ENCODE measurements at regions not wholly inside any gene's neighbourhood (a gene's known extent, or its start where the extent isn't known, plus 50 kb on each side); places are given as distances from the start of the nearest gene placed in this dataset.
A peak's percentile ranks its signal among the peaks of the same experiment; 100 is the strongest.

DNA sequence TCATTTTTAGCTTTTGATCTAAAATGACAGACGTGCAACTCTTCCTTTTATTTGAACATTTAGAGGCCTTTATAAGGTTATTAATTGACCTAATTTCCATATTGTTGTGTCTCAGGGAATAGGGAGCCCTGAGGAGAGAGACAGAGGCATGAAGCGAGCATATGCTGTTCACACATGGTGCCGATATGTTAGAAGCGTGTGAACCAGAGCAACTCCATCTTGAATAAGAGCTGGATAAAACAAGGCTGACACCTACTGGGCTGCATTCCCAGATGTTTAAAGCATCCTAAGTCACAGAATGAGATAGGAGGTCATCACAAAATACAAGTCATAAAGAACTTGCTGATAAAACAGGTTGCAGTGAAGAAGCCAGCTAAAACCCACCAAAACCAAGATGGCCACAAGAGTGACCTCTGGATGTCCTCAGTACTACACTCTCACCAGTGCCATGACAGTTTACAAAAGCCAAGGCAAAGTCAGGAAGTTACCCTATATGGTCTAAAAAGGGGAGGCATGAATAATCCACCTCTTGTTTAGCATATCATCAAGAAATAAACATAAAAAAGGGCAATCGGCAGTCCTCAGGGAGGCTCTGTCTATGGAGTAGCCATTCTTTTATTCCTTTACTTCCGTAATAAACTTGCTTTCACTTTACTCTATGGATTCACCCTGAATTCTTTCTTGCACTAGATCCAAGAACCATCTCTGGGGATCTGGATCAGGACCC lies 80.1 kb downstream of the SEC61G start:
- WGBS, 2 donors = 78 to 79% methylated on average over 6 of the region's 6 CpGs
- intact Hi-C loops (cut with DNase I) = no loop called here

DNA sequence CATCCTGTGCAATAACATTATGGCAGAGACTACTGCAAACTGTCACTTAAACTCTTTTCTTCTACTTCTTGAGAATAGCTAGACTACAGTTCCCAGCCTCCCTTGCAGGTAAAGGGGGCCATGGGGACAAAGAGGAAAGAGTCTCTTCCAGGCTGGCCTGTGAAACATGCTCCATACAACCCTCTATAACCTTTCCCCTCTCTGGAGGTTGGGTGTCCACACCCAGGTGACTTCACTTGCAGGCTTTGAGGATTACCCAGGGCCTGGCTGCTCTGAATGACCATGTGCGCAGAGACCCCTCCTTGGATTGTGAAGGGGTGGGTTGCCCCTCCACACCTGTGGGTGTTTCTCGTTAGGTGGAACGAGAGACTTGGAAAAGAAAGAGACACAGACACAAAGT lies 84.1 kb downstream of the SEC61G start:
- intact Hi-C loops (cut with DNase I) = no loop called here
- TF ChIP-seq POLR2A (IDR thresholded peaks at IDR 0.05) = no peak
- TF ChIP-seq, protein P1, sequence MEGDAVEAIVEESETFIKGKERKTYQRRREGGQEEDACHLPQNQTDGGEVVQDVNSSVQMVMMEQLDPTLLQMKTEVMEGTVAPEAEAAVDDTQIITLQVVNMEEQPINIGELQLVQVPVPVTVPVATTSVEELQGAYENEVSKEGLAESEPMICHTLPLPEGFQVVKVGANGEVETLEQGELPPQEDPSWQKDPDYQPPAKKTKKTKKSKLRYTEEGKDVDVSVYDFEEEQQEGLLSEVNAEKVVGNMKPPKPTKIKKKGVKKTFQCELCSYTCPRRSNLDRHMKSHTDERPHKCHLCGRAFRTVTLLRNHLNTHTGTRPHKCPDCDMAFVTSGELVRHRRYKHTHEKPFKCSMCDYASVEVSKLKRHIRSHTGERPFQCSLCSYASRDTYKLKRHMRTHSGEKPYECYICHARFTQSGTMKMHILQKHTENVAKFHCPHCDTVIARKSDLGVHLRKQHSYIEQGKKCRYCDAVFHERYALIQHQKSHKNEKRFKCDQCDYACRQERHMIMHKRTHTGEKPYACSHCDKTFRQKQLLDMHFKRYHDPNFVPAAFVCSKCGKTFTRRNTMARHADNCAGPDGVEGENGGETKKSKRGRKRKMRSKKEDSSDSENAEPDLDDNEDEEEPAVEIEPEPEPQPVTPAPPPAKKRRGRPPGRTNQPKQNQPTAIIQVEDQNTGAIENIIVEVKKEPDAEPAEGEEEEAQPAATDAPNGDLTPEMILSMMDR (IDR thresholded peaks at IDR 0.05) = no peak
- DNase-seq (no peak), ATAC-seq (no peak)
- Histone ChIP-seq H3K27ac (no peak overlapping the region), H3K27me3 (no peaks in the 10 kb centered on the region), H3K9me3 (no peaks in the 10 kb centered on the region), H3K4me1 (no peaks in the 10 kb centered on the region), H3K4me3 (no peak overlapping the region), H3K36me3 (replicated peaks in 1 of 2; ENCODE audit: insufficient read depth in 1 of 2, low read depth in 2 of 2) (no peaks in the 10 kb centered on the region)
- 53 to 71% methylated on average over 3 of the region's 3 CpGs for WGBS, 2 donors

More for the DNA sequence above, 80.1 kb downstream of the SEC61G start:
- ATAC-seq = no peak
- no peaks in the 10 kb centered on the region for H3K4me1 ChIP-seq
- DNase-seq = no peak
- H3K36me3 ChIP-seq (replicated peaks in 1 of 2; ENCODE audit: insufficient read depth in 1 of 2, low read depth in 2 of 2) = no peaks in the 10 kb centered on the region
- no peak overlapping the region for H3K4me3 ChIP-seq
- no peaks in the 10 kb centered on the region for H3K27me3 ChIP-seq
- TF ChIP-seq, protein P1 (IDR thresholded peaks at IDR 0.05) = no peak
- TF ChIP-seq POLR2A (IDR thresholded peaks at IDR 0.05) = no peak
- H3K27ac ChIP-seq = no peak overlapping the region
- no peaks in the 10 kb centered on the region for H3K9me3 ChIP-seq

DNA sequence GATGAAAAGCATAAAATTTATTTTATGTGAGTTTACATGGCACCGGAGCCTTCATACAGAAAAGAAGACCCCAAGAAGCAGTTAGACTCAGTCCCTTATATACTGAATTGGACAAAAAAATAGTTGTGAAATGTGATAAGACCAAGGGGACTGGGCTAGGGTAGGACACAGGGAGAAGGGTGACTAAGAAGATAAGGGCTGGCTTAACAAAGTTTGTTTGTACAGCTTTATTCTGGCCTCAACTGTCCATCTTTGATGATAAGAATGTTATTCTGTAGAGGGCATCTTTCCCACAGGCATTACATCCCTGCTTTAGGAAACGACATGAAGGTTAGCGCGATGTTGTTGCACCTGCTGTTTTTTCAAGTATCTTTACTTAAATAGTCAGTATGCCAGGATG lies 86.5 kb downstream of the SEC61G start:
- Histone ChIP-seq H3K4me1 (no peaks in the 10 kb centered on the region), H3K36me3 (replicated peaks in 1 of 2; ENCODE audit: insufficient read depth in 1 of 2, low read depth in 2 of 2) (no peaks in the 10 kb centered on the region), H3K4me3 (no peak overlapping the region), H3K27me3 (no peaks in the 10 kb centered on the region), H3K9me3 (no peaks in the 10 kb centered on the region), H3K27ac (no peak overlapping the region)
- no peak for TF ChIP-seq POLR2A (IDR thresholded peaks at IDR 0.05)
- TF ChIP-seq, protein P1 (IDR thresholded peaks at IDR 0.05) = no peak
- no peak for DNase-seq
- intact Hi-C loops (cut with DNase I) = no loop called here
- no peak for ATAC-seq
- WGBS, 2 donors = 52 to 59% methylated on average over 4 of the region's 4 CpGs

DNA sequence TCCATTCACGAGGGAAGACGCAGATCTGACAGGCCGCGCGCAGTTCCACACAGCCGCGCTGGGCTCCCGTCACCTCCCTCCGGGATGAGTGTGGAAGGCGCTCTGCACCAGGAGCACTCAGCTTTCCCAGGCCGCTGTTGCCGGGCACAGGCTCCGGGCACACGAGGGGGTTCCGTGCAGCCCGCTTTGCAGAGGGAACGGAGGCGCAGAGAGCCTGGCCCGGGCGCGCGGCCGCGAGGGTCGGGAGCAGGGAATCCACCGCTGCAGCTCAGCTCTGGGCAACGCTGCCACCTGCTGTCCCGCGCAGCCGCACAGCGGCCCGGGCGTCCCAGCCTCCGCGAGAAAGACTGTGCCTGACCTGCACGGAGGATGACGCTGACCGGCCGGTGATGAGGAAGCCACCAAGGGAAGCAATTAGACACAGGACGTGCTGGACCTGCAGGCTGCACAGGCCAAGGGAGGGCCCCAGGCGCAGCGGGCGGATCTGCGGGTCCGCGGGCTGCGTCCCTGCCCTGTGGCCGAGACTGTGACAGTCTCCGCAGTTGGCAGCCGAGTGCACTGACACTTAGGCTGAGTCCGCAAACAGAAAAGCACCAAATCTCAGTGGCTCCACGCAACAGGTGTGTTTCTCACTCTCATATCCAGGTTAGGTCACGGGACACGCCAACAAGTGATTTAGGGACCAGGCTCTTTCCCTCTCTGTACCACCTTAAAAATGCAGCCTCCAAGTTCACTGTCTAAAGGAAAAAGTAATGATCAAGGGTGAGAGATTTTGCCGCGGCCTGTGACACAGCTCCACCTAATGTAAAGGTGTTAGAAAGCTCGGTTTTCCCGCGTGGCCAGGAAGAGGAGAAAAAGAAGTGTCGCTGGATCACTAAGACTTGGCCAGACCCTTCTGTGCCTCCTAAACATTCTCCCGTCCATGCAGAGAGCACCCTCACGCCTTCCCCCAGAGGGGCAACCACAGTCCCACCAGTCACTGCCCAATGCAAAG lies 94.5 kb downstream of the SEC61G start:
- H3K27me3 ChIP-seq = no peaks in the 10 kb centered on the region
- 4 to 8% methylated on average over 27 to 62 of the region's 62 CpGs for WGBS, 2 donors

More for the DNA sequence above, 94.5 kb downstream of the SEC61G start:
- Histone ChIP-seq H3K9me3 (no peaks in the 10 kb centered on the region), H3K36me3 (replicated peaks in 1 of 2; ENCODE audit: insufficient read depth in 1 of 2, low read depth in 2 of 2) (no peaks in the 10 kb centered on the region), H3K4me1 (peaks cover 11% of the 10 kb centered on the region), H3K27ac (no peak overlapping the region), H3K4me3 (no peak overlapping the region)
- ATAC-seq (peak; percentile 88), DNase-seq (peak; percentile 55 to 73 (median 59))
- TF ChIP-seq, protein P1 (IDR thresholded peaks at IDR 0.05) = peak in 5 of 7 experiments; percentile 26 to 58 (median 38)
- no peak for TF ChIP-seq POLR2A (IDR thresholded peaks at IDR 0.05)
- intact Hi-C loops (cut with DNase I) = loop anchor here (10.0 kb wide), 1 partner anchor 60 kb away; no protein-coding TSS in a partner anchor
